NCI-H146 treated with DMSO at 0.1 percent for 48 hours (cell line): ENCODE measurements at regions not wholly inside any gene's neighbourhood (a gene's known extent, or its start where the extent isn't known, plus 50 kb on each side); places are given as distances from the start of the nearest gene placed in this dataset.

Source experiments
- DNase-seq: peaks from one replicate; lab custom pipeline; 2025; ENCODE audit not compliant: unreplicated experiment; lab: John Stamatoyannopoulos, UW

DNA sequence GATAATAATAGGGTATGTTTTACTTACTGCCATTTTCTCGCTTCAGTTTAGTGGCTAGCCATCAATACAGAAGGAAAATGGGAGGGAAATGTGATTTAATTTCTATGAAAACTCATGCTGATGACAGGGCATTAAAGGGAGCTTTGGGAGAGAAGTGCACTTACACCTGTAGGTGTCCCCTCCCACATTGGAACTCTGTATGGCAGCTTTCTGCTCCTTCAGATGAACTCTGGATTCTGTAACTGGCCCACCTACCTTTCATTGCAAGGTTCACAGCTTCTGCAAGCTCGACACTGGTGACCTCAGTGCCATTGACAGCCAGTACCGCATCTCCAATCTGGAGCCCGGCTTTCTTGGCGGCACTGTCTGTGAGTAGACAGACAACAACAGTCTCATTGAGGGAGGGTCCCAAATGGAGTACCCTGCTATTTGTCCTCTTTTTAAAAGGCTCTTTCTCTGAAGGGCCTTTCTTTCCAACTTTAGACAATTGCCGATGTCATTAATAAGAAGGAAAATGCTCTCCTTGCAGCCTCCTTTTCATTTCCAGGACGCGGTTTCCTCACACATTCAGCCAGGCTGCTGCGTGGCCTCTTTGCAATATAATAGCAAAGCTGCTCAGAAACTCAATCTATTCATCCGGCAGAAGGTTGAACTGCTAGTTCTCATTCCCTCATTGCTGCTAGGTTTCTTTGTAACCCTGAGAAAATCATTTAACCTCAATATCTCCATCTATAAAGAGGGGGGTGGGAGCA lies 63.6 kb downstream of the NUDT12 start:
- DNase-seq: no peak

DNA sequence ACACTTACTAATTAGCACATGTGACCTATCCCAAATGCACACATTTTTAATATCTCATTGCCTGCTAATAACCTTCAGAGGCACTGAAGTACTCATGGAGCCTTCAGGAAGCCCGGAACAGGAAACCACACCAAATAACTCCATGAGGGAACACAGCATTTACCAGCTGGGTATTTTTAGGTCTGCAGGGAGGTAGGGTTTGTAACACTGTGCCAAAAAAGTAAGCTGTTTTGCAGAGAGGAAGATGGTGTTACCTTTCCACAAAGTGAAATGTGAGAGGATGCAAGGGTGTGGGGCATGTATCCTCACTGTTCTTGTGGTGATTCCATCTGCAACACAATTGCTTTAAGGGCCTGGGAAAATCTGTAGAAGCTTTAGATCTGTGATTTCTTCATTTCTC lies 64.4 kb downstream of the NUDT12 start:
- no peak for DNase-seq

DNA sequence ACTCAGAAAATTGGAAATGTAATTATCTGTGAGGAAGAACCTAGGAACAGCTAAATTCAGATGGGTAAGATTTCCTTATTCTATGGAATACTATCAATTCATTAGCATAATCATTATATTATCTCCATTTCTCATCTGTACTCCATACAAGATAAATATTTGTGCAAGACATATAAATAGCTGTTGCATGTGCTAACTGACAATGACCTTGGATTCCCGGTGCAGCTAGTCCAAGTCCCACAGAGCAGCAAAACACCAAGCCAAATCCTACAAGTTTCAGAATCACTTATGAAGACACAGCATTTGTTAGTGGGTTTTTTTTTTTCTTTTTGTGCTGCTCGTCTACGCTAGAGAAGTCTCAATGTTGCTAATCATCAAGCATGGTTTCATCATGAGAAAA lies 64.8 kb downstream of the NUDT12 start:
- DNase-seq: no peak

DNA sequence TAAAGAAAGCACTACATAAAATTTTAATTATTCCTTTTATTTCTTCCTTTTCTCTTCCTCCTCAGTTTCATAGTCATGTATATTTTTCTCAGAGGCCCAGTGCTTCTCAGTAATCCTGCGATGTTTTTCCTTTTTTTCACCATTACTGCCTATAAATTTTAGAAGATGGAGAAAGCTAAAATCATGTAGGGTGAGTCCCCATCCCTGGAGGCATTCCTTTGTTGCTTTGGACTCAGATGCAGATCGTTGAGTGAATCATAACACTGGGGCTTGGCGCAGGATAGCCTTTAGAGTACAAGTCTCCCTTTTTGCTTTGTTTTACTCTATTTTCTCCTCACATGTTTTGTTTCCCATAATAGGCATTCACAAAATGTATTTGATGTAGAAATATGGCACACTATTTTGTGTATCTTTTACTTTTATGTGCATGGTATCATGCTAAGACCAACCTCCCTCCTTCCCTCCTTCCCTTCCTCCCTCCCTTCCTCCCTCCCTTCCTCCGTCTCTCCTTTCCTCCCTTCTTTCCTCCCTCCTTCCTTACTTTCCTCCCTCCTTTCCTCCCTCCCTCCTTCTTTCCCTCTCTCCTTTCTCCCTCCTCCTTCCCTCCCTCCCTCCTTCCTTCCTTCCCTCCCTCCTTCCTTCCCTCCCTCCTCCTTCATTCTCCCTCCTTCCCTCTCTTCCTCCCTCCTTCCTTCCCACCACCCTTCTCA lies 72.4 kb downstream of the NUDT12 start:
- DNase-seq: no peak

DNA sequence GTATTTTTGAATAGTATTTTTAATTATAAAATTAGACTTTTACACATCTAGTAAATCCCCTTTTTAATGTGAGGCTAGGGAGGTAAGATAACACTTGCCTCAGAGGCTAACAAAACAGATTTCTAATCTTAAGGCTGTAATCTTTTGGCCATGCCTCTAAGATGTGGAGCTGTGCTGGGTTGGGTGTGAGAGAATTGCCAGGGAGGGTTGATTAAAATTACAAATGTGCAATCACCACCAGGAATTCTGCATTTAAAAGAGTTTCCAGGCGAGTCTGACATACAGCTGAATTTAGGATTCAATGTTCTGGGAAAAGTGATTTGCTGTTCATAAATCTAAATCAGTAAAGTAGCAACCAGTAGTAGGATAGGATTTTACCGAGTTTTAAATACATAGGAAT lies 73.3 kb downstream of the NUDT12 start:
- DNase-seq: no peak

DNA sequence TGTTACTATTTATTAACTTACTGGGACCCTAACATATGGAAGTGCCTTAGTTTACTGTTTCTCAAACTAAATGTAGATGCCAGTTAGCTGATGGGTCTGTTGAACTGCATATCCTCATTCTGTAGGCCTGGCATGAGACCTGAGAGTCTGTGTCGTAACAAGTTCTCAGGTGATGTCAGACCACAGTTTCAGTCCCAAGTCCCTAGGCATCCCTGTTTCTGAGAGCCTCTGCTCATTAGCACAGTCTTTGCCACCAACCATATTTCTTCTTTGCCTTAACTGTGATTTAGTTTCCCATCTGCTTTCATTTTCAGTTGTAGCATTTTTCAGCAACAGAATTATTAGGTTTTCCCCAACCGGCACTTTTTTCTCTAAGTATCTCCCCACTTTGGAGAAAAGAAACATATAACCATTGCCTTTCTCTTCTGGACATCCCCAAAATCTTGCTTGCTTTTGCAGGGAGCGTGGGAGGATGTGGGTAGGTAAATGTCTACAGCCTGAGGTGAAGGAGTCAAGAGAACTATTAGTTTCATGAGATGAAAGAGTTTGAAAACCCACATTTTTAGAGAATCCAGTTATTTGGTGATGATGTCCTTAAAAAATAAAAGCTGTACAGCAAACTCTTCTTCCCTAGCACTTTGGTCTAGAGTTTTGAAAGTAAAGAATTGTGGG lies 74.6 kb downstream of the NUDT12 start:
- no peak for DNase-seq

DNA sequence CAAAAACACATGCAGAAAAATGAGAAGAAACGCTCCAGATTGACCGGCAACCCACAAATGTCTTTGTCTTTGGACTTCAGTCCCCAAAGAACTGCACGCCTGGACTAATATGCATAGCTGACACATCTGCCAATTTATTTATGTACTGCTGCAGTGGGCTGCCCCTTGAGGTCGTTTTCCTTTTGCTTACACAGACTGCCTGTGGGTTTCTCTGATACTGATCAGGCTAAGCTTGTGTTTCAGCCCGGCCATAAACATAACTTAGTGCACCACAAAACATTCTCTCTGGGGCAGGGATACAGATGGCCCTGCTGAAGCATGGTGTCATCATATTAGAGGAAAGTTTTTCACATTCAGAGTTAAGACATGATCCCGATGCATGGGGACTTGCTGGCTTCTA lies 75.4 kb downstream of the NUDT12 start:
- DNase-seq: no peak

DNA sequence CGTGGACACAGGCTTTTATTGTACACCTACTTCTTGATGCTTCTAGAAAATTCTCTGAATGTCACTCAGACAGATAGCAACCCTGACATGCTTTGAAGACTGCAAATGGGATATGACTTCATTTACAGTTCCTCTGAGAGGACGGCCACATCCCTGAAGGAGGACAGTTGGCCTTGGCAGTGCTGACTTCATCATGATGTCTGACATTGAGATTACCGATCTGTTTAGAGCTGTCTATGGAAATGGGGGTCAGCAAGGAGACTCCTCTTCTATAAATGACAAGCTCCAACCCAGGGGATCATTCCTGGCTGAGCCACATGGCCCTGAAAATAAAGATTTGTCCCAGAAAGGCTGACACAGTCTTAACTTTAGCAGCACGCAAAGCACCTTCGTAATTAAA lies 75.8 kb downstream of the NUDT12 start:
- no peak for DNase-seq

DNA sequence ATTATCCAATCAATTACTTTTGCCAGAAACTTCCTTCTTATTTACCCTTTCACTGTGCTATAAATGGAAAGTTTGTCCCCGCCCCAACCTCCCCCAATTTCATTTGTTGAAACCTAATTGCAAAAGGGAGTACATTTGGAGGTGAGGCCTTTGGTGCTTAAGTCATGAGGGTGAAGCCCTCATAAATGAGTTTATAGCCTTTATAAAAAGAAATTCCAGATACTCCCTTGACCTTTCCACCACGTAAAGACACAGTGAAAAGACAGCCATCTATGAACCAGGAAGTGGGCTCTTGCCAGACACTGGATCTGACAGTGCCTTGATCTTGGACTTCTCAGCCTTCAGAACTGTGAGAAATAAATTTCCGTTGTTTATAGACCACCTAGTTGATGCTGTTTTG lies 82.3 kb downstream of the NUDT12 start:
- no peak for DNase-seq

DNA sequence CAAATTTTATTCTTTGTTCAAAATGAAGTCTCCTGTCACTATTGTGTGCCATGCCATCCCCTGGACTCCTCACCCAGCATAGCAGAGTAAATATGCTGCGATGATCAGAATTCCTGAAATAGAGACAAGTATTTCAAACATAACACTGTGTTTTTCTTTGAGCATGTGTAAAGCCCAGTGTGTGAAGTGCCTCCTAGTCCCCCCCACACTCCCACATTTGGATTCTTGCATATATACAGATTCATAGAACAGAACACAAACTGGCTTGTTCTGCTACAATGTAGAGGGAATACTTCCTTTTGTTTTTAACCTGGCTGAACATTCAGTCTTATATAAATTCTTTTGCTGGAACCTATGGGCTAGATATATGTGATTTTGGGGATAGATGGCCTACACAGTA lies 84.9 kb downstream of the NUDT12 start:
- DNase-seq: no peak

DNA sequence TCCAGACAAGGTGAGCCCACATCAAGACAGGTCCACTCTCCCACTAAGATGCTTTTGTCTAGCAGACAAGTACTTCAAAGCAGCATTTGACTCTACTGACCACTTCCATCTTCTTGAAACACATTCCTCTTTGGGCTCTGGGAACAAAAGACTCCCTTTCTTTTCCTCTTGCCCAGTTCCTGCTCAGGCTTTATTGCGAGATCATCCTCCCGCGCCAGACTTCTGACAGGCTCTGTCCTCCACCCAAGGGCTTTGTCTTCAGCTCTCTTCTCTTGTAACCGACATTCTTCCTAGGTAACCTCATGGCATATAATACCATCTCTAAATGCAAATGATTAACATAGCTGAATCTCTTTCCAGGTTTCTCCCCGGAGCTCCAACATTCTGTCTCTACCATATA lies 85.8 kb downstream of the NUDT12 start:
- no peak for DNase-seq

DNA sequence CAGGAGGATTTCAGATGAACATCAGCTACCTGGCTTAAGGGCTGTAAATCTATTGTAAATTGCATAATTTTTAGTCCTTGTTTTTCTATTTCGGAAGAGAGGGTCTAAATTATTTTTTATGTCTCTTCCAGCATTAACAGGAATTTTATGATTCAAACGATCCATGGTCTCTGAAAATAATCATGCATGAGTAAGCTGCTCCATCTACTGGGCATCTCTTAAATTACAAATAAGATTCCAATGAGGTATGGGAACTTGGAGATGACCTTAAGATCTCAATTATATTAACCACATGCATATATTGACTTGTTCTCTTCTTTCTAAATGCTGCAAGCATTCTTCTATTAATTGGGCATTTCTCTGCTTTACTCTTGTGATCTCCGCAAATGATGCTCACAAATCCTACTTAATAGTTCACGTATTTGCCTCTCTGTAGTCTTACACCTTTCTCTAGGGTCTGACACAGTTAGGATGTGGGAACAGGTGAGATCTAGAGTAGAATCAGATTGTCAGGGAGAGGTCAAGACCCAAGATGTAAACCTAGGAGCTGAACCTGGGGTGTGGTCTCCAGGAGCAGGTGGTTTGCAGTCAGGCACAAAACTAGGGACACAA lies 86.9 kb downstream of the NUDT12 start:
- DNase-seq: no peak

DNA sequence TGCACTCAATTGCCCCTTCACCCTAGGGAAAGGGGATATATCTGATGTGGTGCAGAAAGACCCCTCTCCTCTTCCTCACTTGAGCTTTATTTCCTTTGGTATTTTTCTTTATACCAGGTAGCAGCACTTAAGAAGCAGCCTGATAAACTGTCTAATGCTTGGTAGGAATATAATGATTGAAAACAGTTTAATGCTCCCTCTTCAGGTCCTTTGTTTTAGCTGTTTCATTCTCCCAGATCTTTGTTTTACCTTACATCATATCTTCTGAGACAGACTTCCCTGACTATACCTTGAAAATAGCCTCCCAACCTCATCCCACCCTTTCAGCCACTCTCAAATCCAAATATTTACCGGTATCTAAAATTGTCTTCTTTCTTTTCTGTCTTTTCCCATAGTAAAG lies 87.9 kb downstream of the NUDT12 start:
- no peak for DNase-seq

DNA sequence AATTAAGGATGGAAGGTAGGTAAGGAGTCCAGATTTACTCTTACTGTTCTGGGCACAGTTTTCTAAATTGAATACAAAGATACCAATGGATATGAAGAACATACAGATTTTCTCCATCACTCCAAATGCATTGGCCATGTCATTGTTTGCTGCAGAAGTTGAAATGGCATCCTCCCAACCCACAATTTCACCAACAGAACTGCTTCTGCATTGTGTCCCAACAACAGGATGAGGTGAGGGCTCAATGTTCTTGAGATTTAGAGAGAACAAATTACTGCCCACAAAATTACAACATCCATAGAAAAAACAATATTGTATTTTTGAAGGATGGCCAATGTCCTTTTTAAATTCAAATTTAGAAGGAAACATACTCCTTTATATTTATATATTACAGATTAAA lies 88.9 kb downstream of the NUDT12 start:
- no peak for DNase-seq

DNA sequence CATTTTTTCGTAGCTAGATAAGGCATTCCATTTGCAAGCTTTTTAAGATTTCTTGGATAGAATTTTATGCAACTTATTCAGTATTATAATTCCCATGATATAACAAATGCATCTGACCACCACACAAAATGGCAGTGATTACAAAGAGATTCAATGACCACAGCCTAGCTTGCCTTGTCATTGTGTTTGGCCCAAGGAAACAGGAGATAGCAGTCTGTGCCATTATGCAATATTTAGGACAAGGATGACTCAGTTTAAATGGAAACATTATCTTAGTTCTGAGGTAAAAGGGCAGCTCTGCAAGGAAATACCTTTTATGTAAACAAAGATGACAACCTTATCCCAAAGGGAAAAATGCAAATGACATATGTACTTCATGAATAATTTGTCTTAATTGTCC lies 89.8 kb downstream of the NUDT12 start:
- DNase-seq: no peak

DNA sequence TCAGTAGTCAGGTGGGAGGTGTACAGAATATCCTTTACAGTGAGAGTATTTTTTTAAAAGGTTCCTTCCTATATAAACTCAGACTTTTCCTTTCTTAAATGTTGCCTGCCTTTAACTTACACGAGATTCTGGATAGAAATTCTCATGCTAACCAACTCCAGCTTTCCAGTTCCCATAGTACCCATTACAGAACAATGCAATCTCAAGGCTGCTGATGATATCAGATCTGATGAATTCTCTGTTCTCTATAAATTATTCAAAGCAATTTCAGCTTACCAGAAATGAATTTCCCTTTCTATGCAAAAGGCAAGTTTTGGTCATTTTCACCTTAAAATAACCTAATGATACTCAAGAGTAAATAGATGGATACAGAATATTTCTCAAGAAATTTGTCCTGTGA lies 90.3 kb downstream of the NUDT12 start:
- no peak for DNase-seq

DNA sequence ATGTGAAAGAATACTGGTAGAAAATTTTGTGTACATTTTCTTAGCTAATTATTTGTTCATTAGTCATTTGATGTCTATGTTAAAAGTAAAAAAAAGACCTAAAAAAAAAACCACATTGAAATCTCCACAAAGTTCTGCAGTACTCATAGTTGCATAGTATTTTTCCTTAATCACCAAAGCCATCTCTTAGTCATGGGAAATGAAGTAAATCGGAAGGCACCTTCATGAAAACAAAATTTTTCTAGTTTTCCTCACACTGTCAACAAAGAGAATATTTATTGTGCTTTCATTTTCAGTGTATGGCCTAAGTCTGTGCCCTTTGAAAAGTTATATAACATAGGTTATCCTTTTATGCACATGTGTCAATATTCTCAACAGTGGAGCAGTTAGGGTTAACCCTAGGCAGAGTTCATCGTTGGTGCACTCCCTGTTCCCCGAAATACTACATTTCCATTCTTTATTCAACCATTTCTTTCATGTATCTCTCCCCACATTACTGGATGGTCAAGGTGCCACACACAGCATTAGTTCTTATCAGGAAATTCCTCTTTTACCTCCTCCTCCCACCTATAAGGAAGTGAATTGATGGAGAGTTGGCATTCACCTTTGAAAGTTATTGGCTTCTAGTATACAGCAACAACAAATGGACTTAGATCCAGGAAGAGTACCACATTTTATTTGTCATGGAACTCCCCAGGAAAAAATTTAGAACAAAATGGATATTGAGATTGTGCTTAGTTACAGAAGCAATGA lies 93.1 kb downstream of the NUDT12 start:
- DNase-seq: no peak

DNA sequence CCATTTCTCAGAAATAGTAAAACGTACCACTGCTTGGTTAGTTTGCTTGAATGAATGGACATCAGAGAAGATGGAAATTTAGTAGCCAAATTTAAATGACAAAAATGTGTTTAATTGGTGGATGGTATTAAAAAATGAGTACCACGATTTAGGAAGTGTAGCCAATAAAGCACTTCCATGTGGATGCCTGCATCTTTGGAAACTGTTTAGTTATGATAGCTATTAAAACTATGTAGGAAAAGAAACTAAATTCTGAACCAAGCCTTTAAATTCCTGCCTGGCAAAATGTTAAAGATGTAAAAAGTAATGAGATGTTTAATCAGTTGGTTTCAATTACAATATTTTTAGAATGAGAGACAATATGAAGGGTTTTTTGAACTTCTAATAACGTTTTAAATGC lies 94.8 kb downstream of the NUDT12 start:
- DNase-seq: no peak

DNA sequence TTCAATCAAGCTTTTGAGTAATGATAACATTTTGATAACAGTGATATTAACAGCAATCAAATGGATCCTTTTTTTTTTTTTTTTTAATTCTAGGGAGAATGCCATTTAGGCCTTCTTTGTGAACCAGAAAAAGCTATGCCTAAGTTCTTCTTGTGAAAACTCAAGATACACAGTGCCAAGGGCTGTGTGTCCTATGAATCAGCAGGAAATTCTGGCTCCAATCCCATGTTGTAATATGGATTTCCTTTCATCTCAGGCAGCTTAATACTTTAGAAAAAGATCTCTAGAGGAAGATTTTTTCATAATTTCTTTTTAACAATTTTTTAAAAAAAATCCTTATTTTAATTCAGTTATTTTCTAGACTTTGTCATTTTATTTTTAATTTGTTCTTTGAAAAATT lies 96.1 kb downstream of the NUDT12 start:
- DNase-seq: no peak

DNA sequence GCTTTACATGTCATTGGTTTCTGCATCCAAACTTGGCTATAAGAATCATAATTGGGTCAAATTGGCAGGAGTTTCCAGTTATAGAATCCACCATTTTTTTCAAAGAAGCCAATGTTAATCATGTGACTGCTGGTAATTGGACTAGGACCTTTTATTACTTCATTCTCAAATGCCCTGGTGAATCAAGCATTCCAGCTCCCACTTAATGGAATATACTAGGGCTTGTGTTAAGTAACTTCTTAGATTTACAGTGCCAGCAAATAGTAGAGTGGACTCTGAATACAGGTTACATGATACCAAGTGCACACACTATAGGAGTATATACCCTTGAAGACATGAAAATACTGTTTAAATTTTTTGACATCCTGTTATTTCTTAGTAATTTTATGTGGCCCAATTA lies 96.7 kb downstream of the NUDT12 start:
- no peak for DNase-seq

DNA sequence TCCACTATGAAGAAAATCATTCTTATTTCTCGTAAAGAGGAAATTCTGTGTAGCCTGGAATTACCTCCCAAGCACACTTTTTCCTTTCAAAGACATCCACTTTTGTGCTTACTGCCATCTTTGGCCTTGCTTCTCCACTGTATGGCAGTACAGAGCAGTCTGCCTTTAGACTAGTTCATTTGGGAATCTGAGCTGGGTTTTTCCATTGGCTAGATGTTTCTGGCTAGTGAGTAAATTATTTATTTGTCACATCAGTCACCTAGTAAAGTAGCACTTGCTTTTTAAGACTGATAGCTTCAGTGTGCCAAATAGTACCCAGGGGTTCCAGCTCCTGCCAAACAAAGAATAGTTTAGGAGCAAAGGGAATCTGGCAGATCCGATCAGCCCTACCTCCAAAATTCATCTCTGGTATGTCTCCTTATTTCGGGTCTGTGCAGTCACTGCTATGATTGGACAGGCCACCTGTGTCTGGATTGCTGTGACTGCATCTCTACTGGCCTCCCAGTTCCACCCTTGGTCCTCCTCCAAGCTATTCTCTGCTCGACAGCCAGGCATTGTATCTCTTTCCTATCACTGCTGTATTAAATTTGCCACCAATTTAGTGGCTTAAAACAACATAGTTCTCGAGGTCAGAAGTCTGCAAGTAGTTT lies 97.6 kb downstream of the NUDT12 start:
- DNase-seq: no peak
